ENCODE measurements at regions not wholly inside any gene's neighbourhood (a gene's known extent, or its start where the extent isn't known, plus 50 kb on each side); places are given as distances from the start of the nearest gene placed in this dataset.
A peak's percentile ranks its signal among the peaks of the same experiment; 100 is the strongest.

- H3K4me3 ChIP-seq (ENCODE audit: low read depth, low read length) = no peak overlapping the region
- no peak for DNase-seq (ENCODE audit: low read depth)
- TF ChIP-seq CTCF (conservative IDR thresholded peaks at IDR 0.05; ENCODE audit: low read depth, low read length) = no peak
These were observed 308.2 kb upstream of the RORA start for GRCh38 chr15:61537337-61537736.

- no peak for DNase-seq (ENCODE audit: low read depth)
- H3K4me3 ChIP-seq (ENCODE audit: low read depth, low read length) = no peak overlapping the region
- TF ChIP-seq CTCF (conservative IDR thresholded peaks at IDR 0.05; ENCODE audit: low read depth, low read length) = no peak
These were observed 305.9 kb upstream of the RORA start for GRCh38 chr15:61534986-61535385.

GRCh38 chr15:61530769-61531168 is 301.7 kb upstream of the RORA start:
- DNase-seq (ENCODE audit: low read depth) = no peak
- H3K4me3 ChIP-seq (ENCODE audit: low read depth, low read length) = no peak overlapping the region
- peak; percentile 3 for TF ChIP-seq CTCF (conservative IDR thresholded peaks at IDR 0.05; ENCODE audit: low read depth, low read length)

- DNase-seq (ENCODE audit: low read depth) = no peak
- H3K4me3 ChIP-seq (ENCODE audit: low read depth, low read length) = no peak overlapping the region
- no peak for TF ChIP-seq CTCF (conservative IDR thresholded peaks at IDR 0.05; ENCODE audit: low read depth, low read length)
These were observed 299.4 kb upstream of the RORA start for GRCh38 chr15:61528581-61528910.

- no peak for TF ChIP-seq CTCF (conservative IDR thresholded peaks at IDR 0.05; ENCODE audit: low read depth, low read length)
- no peak overlapping the region for H3K4me3 ChIP-seq (ENCODE audit: low read depth, low read length)
- DNase-seq (ENCODE audit: low read depth) = no peak
These were observed 298.9 kb upstream of the RORA start for GRCh38 chr15:61527836-61528580.

- TF ChIP-seq CTCF (conservative IDR thresholded peaks at IDR 0.05; ENCODE audit: low read depth, low read length) = no peak
- no peak overlapping the region for H3K4me3 ChIP-seq (ENCODE audit: low read depth, low read length)
- no peak for DNase-seq (ENCODE audit: low read depth)
These were observed 295.4 kb upstream of the RORA start for GRCh38 chr15:61524545-61524944.

GRCh38 chr15:61524086-61524485 is 295.0 kb upstream of the RORA start:
- H3K4me3 ChIP-seq (ENCODE audit: low read depth, low read length) = no peak overlapping the region
- no peak for DNase-seq (ENCODE audit: low read depth)
- no peak for TF ChIP-seq CTCF (conservative IDR thresholded peaks at IDR 0.05; ENCODE audit: low read depth, low read length)

All from epithelial cell of proximal tubule (primary cell).